SK-N-SH (cell line): ENCODE measurements at regions not wholly inside any gene's neighbourhood (a gene's known extent, or its start where the extent isn't known, plus 50 kb on each side); places are given as distances from the start of the nearest gene placed in this dataset.

ENCODE experiments used
- MEF2A ChIP-seq: IDR thresholded peaks from 2 replicates; pipeline ENCODE4 v1.4.0; 2012; ENCODE audit warnings: low read depth, borderline replicate concordance
- MXI1 ChIP-seq: IDR thresholded peaks from 2 replicates; pipeline ENCODE4 v1.6.1; 2012; ENCODE audit warnings: mild to moderate bottlenecking, low read depth, low read length, improper control_type of control experiment
- POLR2AphosphoS5 ChIP-seq: IDR thresholded peaks from 2 replicates; pipeline ENCODE4 v1.6.1; 2012; ENCODE audit warnings: low read depth, low read length
- RAD21 ChIP-seq: IDR thresholded peaks from 2 replicates; pipeline ENCODE4 v1.6.1; 2012; ENCODE audit warnings: mild to moderate bottlenecking, low read length
- SMC3 ChIP-seq: IDR thresholded peaks from 2 replicates; pipeline ENCODE4 v1.6.1; 2012; ENCODE audit warnings: low read depth, low read length, improper control_type of control experiment
- YY1 ChIP-seq: IDR thresholded peaks from 2 replicates; pipeline ENCODE4 v1.4.0; 2012; ENCODE audit warnings: low read depth, mild to moderate bottlenecking
- TF ChIP-seq, protein P1 (sequence below): fragments of 200-600 bp; sonication (generic); IDR thresholded peaks from 2 replicates; pipeline ENCODE4 v1.6.1; 2017; ENCODE audit warnings: antibody characterized with exemption, mild to moderate bottlenecking, moderate library complexity
- TF ChIP-seq, protein P2 (sequence below): fragments of 150-350 bp; IDR thresholded peaks from 2 replicates; pipeline ENCODE4 v1.6.1; 2016; ENCODE audit warnings: mild to moderate bottlenecking, low read depth, low read length
- TF ChIP-seq, protein P3 (sequence below): IDR thresholded peaks from 2 replicates; pipeline ENCODE4 v1.4.0; 2012; ENCODE audit warnings: low read depth

DNA sequence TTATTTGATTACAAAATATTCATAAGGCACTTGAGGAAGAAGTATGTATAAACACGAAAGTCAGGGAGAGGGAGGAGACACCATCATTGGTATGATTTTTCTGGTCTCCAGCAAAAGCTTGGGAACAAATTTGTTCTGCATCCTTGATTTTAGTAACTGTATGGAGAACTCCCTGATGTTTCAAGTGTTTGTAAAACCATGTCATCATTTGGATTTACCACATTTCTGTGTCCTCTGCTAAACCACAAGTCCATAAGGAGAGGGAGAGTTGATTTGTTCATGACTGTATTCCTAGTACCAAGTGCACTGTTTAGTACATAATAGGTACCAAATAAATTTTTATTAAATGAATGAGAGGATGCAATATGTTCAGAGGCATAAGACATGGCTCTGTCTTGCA is 181.1 kb downstream of the BTG1 start:
- TF ChIP-seq, protein P1, sequence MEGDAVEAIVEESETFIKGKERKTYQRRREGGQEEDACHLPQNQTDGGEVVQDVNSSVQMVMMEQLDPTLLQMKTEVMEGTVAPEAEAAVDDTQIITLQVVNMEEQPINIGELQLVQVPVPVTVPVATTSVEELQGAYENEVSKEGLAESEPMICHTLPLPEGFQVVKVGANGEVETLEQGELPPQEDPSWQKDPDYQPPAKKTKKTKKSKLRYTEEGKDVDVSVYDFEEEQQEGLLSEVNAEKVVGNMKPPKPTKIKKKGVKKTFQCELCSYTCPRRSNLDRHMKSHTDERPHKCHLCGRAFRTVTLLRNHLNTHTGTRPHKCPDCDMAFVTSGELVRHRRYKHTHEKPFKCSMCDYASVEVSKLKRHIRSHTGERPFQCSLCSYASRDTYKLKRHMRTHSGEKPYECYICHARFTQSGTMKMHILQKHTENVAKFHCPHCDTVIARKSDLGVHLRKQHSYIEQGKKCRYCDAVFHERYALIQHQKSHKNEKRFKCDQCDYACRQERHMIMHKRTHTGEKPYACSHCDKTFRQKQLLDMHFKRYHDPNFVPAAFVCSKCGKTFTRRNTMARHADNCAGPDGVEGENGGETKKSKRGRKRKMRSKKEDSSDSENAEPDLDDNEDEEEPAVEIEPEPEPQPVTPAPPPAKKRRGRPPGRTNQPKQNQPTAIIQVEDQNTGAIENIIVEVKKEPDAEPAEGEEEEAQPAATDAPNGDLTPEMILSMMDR: no peak
- TF ChIP-seq POLR2AphosphoS5 (no peak), YY1 (no peak), SMC3 (no peak), MEF2A (no peak), RAD21 (no peak), MXI1 (no peak)
- TF ChIP-seq, protein P2, sequence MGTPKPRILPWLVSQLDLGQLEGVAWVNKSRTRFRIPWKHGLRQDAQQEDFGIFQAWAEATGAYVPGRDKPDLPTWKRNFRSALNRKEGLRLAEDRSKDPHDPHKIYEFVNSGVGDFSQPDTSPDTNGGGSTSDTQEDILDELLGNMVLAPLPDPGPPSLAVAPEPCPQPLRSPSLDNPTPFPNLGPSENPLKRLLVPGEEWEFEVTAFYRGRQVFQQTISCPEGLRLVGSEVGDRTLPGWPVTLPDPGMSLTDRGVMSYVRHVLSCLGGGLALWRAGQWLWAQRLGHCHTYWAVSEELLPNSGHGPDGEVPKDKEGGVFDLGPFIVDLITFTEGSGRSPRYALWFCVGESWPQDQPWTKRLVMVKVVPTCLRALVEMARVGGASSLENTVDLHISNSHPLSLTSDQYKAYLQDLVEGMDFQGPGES: no peak
- TF ChIP-seq, protein P3, sequence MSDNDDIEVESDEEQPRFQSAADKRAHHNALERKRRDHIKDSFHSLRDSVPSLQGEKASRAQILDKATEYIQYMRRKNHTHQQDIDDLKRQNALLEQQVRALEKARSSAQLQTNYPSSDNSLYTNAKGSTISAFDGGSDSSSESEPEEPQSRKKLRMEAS: no peak
